Activated CD4-positive, alpha-beta memory T cell treated with anti-CD3 and anti-CD28 coated beads, Interleukin-2, amount 10 ng/mL, durations not matched to agents 7 days and 5 days (primary cell): ENCODE measurements at regions not wholly inside any gene's neighbourhood (a gene's known extent, or its start where the extent isn't known, plus 50 kb on each side); places are given as distances from the start of the nearest gene placed in this dataset.
"Not testable (repeated sequence)": the region's sequence is repeated elsewhere in the genome, so short reads cannot be mapped to it uniquely, and the experiment has no call there.

Experiments
- CTCF ChIA-PET: fragments of 350-600 bp; sonication (Branson Sonifier 250); formaldehyde crosslinking; loops from one replicate; lab custom pipeline; 2021; ENCODE audit warnings: antibody characterized with exemption, inconsistent platforms; lab: Charles Lee
- POLR2A ChIA-PET: fragments of 350-600 bp; sonication (Branson Sonifier 250); formaldehyde crosslinking; loops from one replicate; lab custom pipeline; 2021; ENCODE audit warnings: antibody characterized with exemption; lab: Charles Lee
- DNase-seq: peaks from one replicate; pipeline ENCODE4 v3.0.0-alpha.2; 2020
- H3K27ac Mint-ChIP-seq: one replicate; pipeline ENCODE4 v1.8.0; 2021; ENCODE audit warnings: mild to moderate bottlenecking, mixed read lengths
- H3K27me3 Mint-ChIP-seq: one replicate; pipeline ENCODE4 v1.8.0; 2021; ENCODE audit warnings: mixed read lengths
- H3K36me3 Mint-ChIP-seq: one replicate; pipeline ENCODE4 v1.8.0; 2021; ENCODE audit warnings: low read depth, mixed read lengths
- H3K4me1 Mint-ChIP-seq: one replicate; pipeline ENCODE4 v1.8.0; 2021; ENCODE audit warnings: mixed read lengths
- H3K4me3 Mint-ChIP-seq: one replicate; pipeline ENCODE4 v1.8.0; 2021; ENCODE audit warnings: mild to moderate bottlenecking, mixed read lengths
- H3K9me3 Mint-ChIP-seq: one replicate; pipeline ENCODE4 v1.8.0; 2021; ENCODE audit warnings: mixed read lengths

GRCh38 chr16:88140195-88140594, 189.0 kb downstream of the BANP start:
- H3K4me1 Mint-ChIP-seq, H3K36me3 Mint-ChIP-seq, H3K27me3 Mint-ChIP-seq, H3K4me3 Mint-ChIP-seq, H3K27ac Mint-ChIP-seq, POLR2A ChIA-PET, CTCF ChIA-PET, DNase-seq: not testable (repeated sequence)
- H3K9me3 Mint-ChIP-seq = peaks cover 12% of the 10 kb centered on the region

- Mint-ChIP-seq H3K4me1 (no peaks in the 10 kb centered on the region), H3K4me3 (no peak overlapping the region), H3K27ac (no peak overlapping the region), H3K36me3 (no peaks in the 10 kb centered on the region), H3K9me3 (peaks cover 12% of the 10 kb centered on the region), H3K27me3 (no peaks in the 10 kb centered on the region)
- ChIA-PET CTCF (no interaction called here), POLR2A (no interaction called here)
- DNase-seq = no peak
These were observed 190.3 kb downstream of the BANP start for GRCh38 chr16:88141580-88141979.

GRCh38 chr16:88142056-88142935, 191.1 kb downstream of the BANP start:
- H3K9me3 Mint-ChIP-seq = peaks cover 11% of the 10 kb centered on the region
- H3K36me3 Mint-ChIP-seq, POLR2A ChIA-PET: not testable (repeated sequence)

GRCh38 chr16:88143122-88144027, 192.1 kb downstream of the BANP start:
- H3K36me3 Mint-ChIP-seq, DNase-seq, H3K27me3 Mint-ChIP-seq, CTCF ChIA-PET, H3K4me3 Mint-ChIP-seq, H3K27ac Mint-ChIP-seq, POLR2A ChIA-PET, H3K9me3 Mint-ChIP-seq, H3K4me1 Mint-ChIP-seq: not testable (repeated sequence)

More at GRCh38 chr16:88142056-88142935, 191.1 kb downstream of the BANP start:
- H3K27ac Mint-ChIP-seq, H3K4me3 Mint-ChIP-seq, H3K4me1 Mint-ChIP-seq, H3K27me3 Mint-ChIP-seq, DNase-seq, CTCF ChIA-PET: not testable (repeated sequence)

- Mint-ChIP-seq H3K9me3 (no peaks in the 10 kb centered on the region), H3K4me1 (no peaks in the 10 kb centered on the region), H3K27ac (no peak overlapping the region), H3K36me3 (no peaks in the 10 kb centered on the region), H3K4me3 (no peak overlapping the region), H3K27me3 (no peaks in the 10 kb centered on the region)
- POLR2A ChIA-PET = no interaction called here
- CTCF ChIA-PET = no interaction called here
- no peak for DNase-seq
These were observed 192.8 kb downstream of the BANP start for GRCh38 chr16:88144028-88144511.

- H3K27ac Mint-ChIP-seq, H3K36me3 Mint-ChIP-seq, DNase-seq, CTCF ChIA-PET, H3K4me1 Mint-ChIP-seq, H3K27me3 Mint-ChIP-seq, H3K4me3 Mint-ChIP-seq, H3K9me3 Mint-ChIP-seq, POLR2A ChIA-PET: not testable (repeated sequence)
These were observed 194.1 kb downstream of the BANP start for GRCh38 chr16:88145376-88145775.

GRCh38 chr16:88145824-88146405, 194.7 kb downstream of the BANP start:
- POLR2A ChIA-PET, DNase-seq, H3K4me3 Mint-ChIP-seq, H3K27ac Mint-ChIP-seq, H3K4me1 Mint-ChIP-seq, H3K9me3 Mint-ChIP-seq, H3K36me3 Mint-ChIP-seq, H3K27me3 Mint-ChIP-seq, CTCF ChIA-PET: not testable (repeated sequence)

- H3K4me3 Mint-ChIP-seq, POLR2A ChIA-PET, H3K36me3 Mint-ChIP-seq, CTCF ChIA-PET, H3K4me1 Mint-ChIP-seq, DNase-seq, H3K27ac Mint-ChIP-seq, H3K27me3 Mint-ChIP-seq, H3K9me3 Mint-ChIP-seq: not testable (repeated sequence)
These were observed 196.8 kb downstream of the BANP start for GRCh38 chr16:88148078-88148477.

GRCh38 chr16:88148682-88149081, 197.4 kb downstream of the BANP start:
- H3K36me3 Mint-ChIP-seq, POLR2A ChIA-PET, H3K9me3 Mint-ChIP-seq, H3K27me3 Mint-ChIP-seq, CTCF ChIA-PET, DNase-seq, H3K4me1 Mint-ChIP-seq, H3K4me3 Mint-ChIP-seq, H3K27ac Mint-ChIP-seq: not testable (repeated sequence)

- H3K36me3 Mint-ChIP-seq, DNase-seq, H3K4me1 Mint-ChIP-seq, H3K4me3 Mint-ChIP-seq, H3K9me3 Mint-ChIP-seq, H3K27me3 Mint-ChIP-seq, CTCF ChIA-PET, H3K27ac Mint-ChIP-seq, POLR2A ChIA-PET: not testable (repeated sequence)
These were observed 197.9 kb downstream of the BANP start for GRCh38 chr16:88149158-88149603.

GRCh38 chr16:88149663-88150062, 198.4 kb downstream of the BANP start:
- H3K36me3 Mint-ChIP-seq, H3K4me3 Mint-ChIP-seq, H3K27me3 Mint-ChIP-seq, POLR2A ChIA-PET, DNase-seq, H3K9me3 Mint-ChIP-seq, CTCF ChIA-PET, H3K4me1 Mint-ChIP-seq, H3K27ac Mint-ChIP-seq: not testable (repeated sequence)

GRCh38 chr16:88150456-88151128, 199.4 kb downstream of the BANP start:
- H3K4me1 Mint-ChIP-seq, H3K27ac Mint-ChIP-seq, CTCF ChIA-PET, H3K4me3 Mint-ChIP-seq, POLR2A ChIA-PET, H3K9me3 Mint-ChIP-seq, H3K36me3 Mint-ChIP-seq, H3K27me3 Mint-ChIP-seq, DNase-seq: not testable (repeated sequence)

GRCh38 chr16:88151129-88151499, 199.9 kb downstream of the BANP start:
- H3K4me1 Mint-ChIP-seq, POLR2A ChIA-PET, H3K27me3 Mint-ChIP-seq, DNase-seq, H3K4me3 Mint-ChIP-seq, H3K36me3 Mint-ChIP-seq, CTCF ChIA-PET, H3K9me3 Mint-ChIP-seq, H3K27ac Mint-ChIP-seq: not testable (repeated sequence)
